Endothelial cell of hepatic sinusoid (primary cell): ENCODE measurements at regions not wholly inside any gene's neighbourhood (a gene's known extent, or its start where the extent isn't known, plus 50 kb on each side); places are given as distances from the start of the nearest gene placed in this dataset.

Source experiments
- in situ Hi-C: cut with HindIII; loops from 2 replicates; pipeline ENCODE4 v1.10.0; 2017; ENCODE audit warnings: low sequenced_read_pairs

GRCh38 chr2:118301248-118301647 is 213.0 kb downstream of the INSIG2 start:
- in situ Hi-C loops, result loop anchor here (5.0 kb wide), 1 partner anchor 34 kb away; no protein-coding TSS in a partner anchor

GRCh38 chr2:118300832-118301231 is 212.6 kb downstream of the INSIG2 start:
- in situ Hi-C loops, result loop anchor here (5.0 kb wide), 1 partner anchor 34 kb away; no protein-coding TSS in a partner anchor

GRCh38 chr2:118296663-118297062 is 208.4 kb downstream of the INSIG2 start:
- in situ Hi-C loops, result no loop called here

- in situ Hi-C loops, result no loop called here
Measured at GRCh38 chr2:118295592-118296390, 207.5 kb downstream of the INSIG2 start.

- in situ Hi-C loops, result no loop called here
Measured at GRCh38 chr2:118294063-118294462, 205.8 kb downstream of the INSIG2 start.

- in situ Hi-C loops, result no loop called here
Measured at GRCh38 chr2:118292991-118293390, 204.7 kb downstream of the INSIG2 start.

- in situ Hi-C loops, result no loop called here
Measured at GRCh38 chr2:118291251-118291880, 203.1 kb downstream of the INSIG2 start.

- in situ Hi-C loops, result no loop called here
Measured at GRCh38 chr2:118290411-118291250, 202.4 kb downstream of the INSIG2 start.

- in situ Hi-C loops, result no loop called here
Measured at GRCh38 chr2:118279005-118279404, 190.7 kb downstream of the INSIG2 start.

- in situ Hi-C loops, result no loop called here
Measured at GRCh38 chr2:118278046-118278445, 189.8 kb downstream of the INSIG2 start.

GRCh38 chr2:118274841-118275510 is 186.7 kb downstream of the INSIG2 start:
- in situ Hi-C loops, result no loop called here

- in situ Hi-C loops, result no loop called here
Measured at GRCh38 chr2:118272391-118272790, 184.1 kb downstream of the INSIG2 start.

- in situ Hi-C loops, result loop anchor here (5.0 kb wide), 1 partner anchor 33 kb away; no protein-coding TSS in a partner anchor
Measured at GRCh38 chr2:118269408-118270051, 181.3 kb downstream of the INSIG2 start.

- in situ Hi-C loops, result loop anchor here (5.0 kb wide), 1 partner anchor 34 kb away; no protein-coding TSS in a partner anchor
Measured at GRCh38 chr2:118268268-118268667, 180.0 kb downstream of the INSIG2 start.

- in situ Hi-C loops, result loop anchor here (5.0 kb wide), 1 partner anchor 36 kb away; no protein-coding TSS in a partner anchor
Measured at GRCh38 chr2:118265873-118266455, 177.7 kb downstream of the INSIG2 start.

- in situ Hi-C loops, result no loop called here
Measured at GRCh38 chr2:118264232-118264990, 176.1 kb downstream of the INSIG2 start.

GRCh38 chr2:118257696-118258095 is 169.4 kb downstream of the INSIG2 start:
- in situ Hi-C loops, result no loop called here

- in situ Hi-C loops, result no loop called here
Measured at GRCh38 chr2:118255771-118256372, 167.6 kb downstream of the INSIG2 start.

GRCh38 chr2:118255301-118255700 is 167.0 kb downstream of the INSIG2 start:
- in situ Hi-C loops, result no loop called here
